AML-193 (cell line): ENCODE measurements at regions not wholly inside any gene's neighbourhood (a gene's known extent, or its start where the extent isn't known, plus 50 kb on each side); places are given as distances from the start of the nearest gene placed in this dataset.

Source experiments
- DNase-seq, 2 experiments: peaks; one replicate each; lab custom pipeline; 2025; lab: John Stamatoyannopoulos, UW

DNA sequence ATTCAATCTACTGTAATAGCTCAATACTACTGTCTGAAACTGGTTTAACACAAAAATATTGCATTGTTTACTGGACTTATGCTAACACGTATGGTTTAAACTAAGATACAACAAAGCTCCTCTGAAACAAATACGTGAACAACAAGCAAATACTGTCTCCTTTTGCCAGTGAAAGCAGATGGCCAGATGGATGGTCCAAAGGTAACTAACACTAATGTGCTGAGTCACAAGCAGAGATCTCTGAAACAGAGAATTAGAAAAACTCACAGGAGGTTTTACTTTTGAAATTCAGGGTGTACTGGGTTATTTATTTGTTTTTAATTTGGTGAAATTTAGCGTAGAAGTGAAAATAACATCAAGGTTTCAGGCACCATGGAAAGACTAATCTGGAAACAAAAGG lies 124.3 kb upstream of the SOX4 start:
- no peak for DNase-seq

DNA sequence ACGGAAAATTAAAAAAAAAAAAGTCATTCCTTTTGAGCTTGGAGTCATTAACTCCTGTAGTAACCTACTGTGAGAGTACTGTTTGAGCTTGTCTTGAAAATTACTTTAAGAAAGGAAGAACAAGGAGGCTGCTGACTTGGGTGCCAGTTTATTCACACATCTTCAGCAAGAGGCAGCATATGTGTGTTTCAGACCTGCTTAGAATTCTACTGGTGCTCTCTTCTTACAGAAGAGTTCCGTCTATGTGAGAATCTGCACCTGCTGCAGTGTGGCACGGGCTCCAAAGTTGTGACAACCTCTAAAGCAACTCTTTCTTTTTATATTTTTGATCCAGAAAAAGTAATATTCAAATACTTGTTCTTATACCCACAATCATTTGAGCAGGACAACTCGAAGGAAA lies 117.4 kb upstream of the SOX4 start:
- no peak for DNase-seq

DNA sequence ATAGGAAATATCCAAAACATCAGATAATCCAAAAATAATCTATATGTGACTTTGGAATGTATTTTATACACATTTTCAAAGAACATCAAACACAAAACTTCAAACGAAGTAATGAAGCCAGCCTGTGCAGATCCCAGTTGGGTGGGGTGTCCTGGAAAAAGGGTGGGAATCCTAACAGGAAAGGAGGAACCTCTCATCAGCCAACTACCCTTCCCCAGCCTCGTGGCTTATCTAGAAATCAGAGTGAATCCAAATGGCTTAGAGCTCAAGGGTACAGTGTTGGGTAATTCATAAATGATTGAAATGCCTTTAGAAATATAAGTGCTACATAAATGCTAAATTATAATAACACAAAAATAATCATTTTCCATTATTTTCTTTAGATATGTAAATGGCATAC lies 115.1 kb upstream of the SOX4 start:
- no peak for DNase-seq

DNA sequence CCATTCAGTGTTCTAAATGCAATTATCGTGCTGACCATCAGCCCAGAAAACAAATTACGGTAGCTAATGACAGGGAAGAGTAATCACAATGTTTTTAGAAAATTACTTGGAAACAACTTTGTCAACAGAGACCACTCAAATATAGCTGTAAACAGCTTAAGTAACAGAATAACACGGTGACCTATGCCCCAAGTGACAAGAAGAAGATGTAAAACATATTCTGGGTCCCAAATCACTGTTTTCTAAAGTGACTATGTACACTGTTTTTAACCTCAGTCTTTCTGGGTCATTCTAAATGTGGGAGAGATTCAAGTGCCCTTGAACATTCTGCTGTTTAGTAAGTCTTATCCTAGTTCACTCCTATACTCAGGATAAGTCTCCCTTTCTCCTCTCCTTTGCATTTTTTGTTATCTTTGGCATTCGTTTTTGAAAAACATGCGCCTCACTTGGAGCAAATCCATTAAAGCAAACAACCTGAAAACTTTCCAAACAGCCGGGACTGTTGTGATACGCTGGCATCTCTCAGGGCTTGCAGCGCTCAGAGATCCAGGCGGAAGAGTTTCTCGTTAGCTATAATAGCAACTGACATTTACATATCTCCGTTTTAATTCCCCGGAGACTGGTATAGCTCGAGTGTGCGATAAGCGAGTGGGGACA lies 114.5 kb upstream of the SOX4 start:
- no peak for DNase-seq

DNA sequence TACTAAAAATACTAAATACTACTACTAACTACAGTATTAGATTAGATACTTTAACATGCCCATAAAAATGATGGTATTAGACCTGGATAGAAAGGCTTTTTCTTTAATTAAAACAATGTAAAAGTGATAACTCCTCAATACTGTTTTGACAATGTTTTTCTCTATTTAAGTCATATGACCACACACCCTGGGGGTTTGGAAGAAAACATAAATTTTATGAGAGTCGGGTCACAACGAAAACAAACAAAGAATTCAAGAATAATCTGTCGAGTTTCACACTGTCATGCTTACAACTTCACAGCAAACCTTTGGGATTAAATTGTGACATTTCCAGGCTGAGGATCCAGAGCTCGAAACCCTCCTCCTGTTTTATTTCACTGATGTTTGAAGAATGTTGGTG lies 107.4 kb upstream of the SOX4 start:
- no peak for DNase-seq

DNA sequence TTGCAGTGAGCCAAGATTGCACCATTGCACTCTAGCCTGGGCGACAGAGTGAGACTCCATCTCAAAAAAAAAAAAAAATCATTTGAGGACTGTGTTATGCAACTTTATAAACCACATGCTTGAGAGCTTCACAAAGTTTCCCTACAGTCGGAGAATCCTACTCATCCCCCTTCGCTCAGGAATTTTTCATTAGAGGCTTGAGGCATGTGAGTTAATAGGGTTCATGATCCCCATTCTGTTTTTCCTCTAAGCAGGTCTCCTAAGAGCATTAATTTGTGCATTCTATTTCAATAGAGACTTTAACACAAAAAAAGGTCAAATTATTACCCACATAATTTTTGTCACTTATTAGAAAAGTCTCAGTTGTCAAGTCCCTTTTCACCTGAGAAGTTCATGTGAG lies 103.7 kb upstream of the SOX4 start:
- no peak for DNase-seq

DNA sequence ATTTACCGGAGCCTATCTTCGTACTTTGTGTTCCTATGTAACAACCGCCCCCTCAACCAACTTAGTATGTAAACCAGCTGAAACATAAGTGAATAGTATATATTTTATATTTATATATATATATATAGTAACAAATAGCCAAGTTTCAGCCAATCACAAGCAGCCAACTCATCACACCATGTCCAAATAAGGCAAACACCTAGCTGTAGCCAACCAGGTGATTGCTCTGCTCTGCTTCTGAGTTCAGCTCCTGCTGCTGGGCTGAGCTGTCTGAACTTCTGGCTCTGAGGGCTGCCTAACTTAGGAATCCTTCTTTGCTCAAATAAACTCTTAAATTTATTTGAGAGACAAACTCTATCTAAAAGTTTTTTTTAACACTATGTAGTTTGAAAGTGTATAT lies 101.6 kb upstream of the SOX4 start:
- no peak for DNase-seq

DNA sequence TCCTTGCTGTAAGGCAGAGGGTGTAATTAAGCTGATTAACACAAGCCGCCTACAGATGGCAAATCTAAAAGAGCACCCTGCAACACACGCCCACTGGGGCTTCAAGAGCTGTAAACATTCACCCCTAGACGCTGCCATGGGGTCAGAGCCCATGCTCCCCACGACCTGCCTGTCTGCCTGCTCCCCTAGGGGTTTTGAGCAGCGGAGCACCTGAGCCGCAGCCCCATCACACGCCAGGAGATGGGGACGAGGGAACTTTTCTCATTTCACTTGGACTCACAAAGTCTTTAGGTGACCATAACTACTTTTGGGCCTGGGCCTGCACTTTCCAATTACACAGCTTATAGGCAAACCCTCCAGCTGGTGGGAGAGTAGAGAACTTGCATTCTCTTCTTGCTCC lies 99.0 kb upstream of the SOX4 start:
- DNase-seq = no peak

DNA sequence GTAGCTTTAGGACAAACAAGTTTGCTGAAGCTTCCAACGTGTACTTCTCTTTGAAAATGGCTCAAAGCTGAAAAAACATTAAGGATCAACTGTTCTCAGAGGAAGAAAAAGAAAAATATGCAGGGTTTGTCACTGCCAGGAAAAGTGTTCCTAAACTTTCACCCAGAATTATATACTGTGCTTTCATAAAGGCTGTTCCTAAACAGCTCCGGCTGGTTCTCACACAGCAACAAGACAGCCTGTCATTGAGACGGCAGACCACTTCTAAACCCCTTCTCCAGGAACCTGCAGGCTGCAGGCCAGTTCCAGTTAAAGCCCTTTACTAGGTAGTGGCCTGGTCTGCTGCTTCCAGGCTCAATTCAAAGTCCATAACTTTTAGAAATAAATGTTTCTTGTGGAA lies 97.4 kb upstream of the SOX4 start:
- DNase-seq = no peak

DNA sequence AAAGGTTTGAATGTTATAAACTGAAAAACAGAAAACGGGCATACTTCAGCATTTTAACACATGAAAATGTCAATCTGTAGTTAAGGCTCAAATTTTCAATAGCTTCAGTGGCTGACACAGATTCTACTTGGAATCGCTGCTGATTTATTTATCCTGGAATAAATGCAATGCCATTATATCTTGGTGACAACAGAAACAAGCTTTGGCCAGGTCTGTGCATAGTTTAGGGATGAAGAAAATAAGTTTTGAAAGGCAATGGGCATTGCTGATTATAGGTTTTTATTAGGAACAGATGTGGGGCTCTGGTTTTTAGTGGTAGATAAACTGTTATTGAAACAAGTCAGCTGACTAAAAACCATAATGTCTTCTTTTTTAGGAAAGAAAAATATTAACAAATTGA lies 96.8 kb upstream of the SOX4 start:
- DNase-seq = no peak

DNA sequence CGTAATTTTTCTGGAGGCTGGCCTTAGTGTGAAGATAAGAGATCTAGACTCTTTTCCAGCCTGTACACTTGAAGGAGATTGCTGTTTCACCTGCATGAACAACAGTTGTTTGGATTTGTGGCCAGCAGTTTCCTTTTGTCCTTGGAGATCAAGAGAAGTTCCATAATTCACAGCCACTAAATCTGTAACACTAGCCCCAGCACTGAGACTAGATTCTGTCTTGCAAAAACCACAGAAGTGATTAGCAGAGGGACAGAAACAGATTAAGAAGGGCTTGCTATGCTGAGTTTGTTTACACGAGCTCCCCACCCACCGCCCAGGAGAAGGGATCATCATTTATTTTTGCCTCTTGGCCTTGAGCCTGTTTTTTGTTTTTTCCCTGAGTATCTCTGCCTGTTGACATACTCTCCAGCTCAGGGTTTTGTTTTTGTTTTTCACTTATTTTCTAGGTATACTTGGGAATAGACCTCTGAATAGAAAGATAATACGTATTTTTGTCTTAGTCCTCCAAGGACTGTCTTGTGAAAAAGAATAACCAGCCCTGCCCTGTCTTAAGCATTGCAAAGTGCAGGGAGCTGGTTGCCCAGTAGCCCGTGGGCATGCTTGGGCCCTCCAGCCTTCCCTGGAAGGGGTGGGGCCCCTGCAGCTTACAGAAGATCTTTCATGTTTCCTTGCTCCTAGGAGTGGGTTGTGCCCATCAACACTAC lies 93.1 kb upstream of the SOX4 start:
- DNase-seq = no peak

DNA sequence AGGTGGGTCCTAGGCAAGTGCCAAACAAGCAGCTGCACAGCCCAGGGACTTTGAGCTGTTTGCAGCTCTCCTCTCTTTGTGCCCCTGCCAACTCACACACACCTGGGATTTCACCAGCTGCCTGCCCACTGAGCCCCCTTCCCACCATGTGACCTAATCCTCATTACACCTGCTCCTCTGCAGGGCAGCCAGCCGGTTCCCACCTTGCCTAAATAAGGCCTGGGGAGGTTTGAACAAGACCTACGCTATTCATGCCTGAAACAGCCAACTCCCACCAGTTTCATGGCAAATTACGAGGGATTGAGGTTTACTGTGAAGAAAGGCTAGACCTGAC lies 92.6 kb upstream of the SOX4 start:
- no peak for DNase-seq

DNA sequence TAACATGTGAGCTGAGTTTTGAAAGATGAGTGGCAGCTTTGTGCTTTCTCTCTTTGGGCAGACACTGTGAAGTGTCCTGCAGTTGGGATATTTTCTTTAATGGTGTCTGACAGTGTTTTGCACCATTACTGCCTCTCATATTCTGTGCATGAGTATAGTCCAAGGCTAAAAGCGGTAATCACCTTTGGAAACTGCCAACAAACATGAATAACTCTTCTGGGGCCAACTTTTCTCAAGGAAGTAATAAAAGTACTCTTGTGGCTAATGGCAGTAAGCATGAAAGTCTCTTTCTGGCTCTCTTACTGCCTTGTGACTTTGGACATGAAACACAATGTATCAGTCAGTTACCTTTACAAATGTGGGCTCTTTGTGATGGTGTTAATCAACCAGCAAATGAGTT lies 91.7 kb upstream of the SOX4 start:
- DNase-seq = no peak

DNA sequence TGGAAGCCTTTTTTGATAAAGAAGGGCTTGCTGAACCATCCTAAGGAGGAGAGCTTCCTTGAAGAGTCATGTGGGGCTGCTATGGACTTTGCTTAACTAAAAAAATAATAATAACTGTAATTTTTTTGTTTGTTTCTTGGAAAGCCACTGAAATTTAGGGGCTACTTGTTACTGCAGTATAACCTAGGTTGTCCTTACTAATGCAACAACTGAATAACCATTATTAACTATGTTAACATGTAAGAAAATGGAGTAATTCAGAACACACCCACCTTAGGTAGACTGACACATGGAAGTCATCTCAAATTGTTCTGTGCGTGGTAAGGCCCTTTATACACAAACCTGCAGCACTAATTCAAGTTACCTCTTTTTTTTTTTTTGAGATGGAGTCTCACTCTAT lies 90.9 kb upstream of the SOX4 start:
- DNase-seq = no peak

DNA sequence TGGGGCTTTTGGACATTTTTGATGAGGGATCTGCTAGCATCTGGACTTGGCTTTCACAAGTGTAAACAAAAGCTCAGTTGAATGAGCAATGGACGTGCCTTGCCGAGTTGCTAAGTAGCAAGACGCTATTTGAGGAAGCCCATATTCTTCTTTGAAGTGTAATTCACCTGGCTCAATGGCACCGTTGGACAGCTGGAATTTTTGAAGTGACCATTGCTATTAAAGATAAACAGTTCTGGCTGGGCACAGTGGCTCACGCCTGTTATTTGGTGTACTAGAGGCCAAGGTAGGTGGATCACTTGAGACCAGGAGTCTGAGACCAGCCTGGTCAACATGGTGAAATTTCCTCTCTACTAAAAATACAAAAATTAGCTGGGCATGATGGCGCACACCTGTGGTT lies 88.8 kb upstream of the SOX4 start:
- no peak for DNase-seq

DNA sequence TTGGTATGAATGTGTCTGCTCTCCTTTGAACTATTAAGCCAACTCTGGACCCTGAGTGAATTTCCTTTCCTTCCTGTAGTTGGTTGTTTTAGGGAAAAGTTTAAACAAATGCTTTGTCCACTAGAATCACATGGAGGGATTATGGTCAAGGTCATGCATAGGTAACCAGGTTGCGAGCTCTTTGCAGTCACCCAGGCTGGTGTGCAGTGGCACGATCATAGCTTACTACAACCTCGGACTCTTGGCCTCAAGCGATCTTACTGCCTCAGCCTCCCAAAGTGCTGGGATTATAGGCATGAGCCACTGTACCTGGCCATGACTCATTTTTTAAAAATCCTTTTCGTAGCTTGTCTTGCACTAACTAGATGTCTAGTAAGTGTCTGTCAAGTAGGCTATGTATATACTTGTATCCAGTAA lies 88.0 kb upstream of the SOX4 start:
- no peak for DNase-seq

DNA sequence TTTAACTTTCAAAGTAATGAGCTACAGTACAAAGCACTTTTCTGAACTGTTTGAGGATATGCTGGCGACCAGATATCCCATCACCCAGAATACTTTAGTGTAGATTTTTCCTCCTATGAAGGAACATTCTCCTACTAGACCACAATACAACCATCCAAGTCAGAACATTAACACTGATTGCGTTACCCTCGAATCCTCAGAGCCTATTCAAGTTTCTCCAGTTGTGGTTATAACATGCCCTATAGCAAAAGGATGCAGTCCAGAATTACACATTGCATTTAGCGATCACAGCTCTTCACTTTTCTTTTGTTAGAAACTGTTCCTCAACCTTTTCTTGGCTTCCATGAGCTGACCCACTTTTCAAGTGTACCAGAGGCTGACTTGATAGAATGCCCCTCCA lies 87.4 kb upstream of the SOX4 start:
- DNase-seq = no peak

DNA sequence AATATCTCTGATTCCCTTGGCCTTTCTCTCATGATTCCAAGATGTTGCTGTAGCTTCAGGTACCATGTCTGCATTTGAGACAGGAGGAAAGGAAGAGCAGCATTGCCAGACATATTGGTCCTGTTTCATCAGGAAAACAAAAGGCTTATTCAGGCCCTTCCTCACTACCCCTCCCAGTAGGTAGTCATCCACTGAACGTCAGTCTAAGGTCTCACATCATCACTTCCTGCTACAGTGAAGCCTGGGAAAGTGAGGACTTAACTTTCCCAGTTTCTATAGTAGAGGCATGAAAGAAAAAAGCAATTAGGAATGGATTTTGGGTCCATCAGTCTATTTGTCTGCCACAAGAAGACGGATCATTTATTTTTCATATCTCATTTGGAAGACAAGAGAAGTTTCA lies 85.7 kb upstream of the SOX4 start:
- DNase-seq = no peak

DNA sequence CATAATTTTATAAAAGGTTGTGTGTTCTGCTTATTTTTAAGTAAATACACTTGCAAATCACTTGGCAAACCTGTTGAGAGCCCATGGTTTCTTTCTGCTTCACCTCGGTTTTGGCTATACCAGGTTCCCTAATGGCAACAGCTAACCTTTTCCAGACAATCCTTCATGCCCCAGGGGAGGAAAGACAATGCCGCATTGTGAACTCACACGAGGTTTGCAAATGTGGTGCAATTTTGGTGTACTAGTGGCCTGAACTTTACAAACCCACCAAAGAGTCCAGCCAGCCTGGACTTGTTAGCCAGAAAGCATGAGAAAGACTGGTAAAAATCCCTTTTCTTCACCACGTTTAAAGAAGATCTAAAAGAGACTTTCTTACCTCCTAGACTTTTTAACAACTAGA lies 84.8 kb upstream of the SOX4 start:
- DNase-seq = no peak

DNA sequence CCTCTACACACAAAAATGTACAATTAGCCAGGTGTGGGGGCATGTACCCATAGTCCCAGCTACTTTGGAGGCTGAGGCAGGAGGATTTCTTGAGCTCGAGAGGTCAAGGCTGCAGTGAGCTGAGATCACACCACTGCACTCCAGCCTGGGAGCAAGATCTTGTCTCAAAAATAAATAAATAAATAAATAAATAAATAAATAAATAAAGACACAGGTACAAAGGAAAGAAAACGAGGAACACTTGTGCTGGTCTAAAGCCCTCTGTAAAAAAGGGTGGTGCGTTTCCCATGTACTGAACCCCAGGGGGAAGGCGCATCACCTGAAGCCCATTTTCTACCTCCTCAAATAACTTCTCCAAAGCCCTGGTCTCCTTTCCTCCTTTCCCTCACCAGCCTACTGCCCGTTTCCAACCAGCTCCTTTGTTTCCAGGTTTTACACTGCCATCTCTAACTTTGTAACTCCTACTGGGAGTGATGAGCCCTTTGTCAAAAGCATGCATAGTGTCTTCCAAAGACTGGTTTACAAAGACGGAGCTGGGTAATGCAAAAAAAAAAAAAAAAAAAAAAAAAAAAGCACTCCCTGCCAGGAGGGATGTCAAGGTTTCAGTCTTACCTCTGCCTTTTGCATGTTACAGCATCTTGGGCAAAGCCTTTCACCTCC lies 81.5 kb upstream of the SOX4 start:
- DNase-seq = no peak

DNA sequence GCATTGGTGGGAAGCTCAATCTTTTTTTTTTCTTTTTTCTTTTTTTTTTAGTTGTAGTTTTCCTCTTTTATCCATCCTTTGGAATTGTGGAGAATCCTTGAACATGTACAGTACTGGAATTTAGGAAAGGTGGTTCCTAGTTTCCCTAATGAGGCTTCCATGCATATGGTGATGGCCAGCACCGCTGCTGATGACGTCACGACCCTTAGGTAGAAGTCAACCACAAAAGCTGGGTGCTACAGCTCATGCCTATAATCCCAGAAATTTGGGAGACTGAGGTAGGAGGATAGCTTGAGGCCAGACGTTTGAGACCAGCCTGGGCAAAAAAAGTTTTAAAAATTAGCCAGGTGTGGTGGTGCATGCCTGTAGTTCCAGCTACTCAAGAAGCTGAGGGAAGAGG lies 79.3 kb upstream of the SOX4 start:
- DNase-seq = no peak

DNA sequence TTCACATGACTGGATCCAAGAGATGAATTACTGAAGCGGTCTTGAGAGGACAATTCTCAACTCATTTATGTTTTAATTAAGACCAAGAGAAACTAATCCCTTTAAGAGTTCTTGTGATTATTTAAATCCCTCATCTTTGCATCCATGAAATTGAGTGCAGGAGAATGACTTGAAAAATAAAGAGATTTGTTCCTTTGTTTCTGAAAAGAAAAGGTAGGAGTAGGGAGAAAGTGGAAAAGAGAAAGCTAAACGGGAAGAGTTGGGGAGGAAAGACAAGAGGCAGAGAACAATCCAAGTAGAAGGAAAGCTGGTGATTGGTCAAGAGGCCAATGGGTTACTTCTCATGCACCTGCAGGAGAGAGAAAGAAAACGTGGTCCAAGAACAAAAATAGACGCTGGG lies 75.2 kb upstream of the SOX4 start:
- DNase-seq = no peak

DNA sequence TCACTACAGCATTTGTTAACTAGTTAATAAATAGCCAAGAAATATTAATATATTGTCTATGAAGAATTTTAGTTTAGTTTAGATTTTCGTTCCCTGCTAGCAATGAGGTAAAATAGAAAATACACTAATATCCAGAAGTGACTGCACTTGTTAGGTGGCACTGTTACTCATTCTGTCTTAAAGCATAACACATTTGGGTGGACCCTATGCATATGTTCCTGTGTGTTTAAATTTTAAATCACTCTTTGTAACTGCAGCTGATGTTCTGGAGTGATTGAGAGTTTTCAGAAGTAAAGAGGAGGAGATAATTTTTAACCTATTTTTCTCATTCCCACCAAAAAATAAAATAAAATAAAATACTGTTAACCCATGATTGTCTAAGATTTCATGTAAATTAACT lies 73.9 kb upstream of the SOX4 start:
- no peak for DNase-seq

DNA sequence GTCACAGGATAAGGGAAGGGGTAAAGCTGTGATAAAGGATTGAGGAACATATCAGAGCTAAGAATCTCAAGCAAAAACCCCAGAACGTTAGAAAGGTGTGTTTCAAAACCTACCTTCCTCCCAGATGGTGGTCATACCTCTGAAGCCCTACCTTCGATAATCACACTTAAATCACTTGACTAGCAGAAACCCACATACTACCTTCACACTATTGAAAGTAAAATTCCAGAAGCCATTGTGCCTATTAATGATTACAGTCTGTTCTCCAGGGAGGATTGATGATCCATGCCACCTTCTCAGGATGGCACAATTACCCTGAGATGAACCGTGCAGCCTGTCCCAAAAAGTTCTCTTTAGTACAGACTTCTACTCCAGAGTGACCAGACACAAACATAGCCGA lies 72.3 kb upstream of the SOX4 start:
- no peak for DNase-seq
